Lower leg skin (tissue), 4 donors: ENCODE measurements at regions not wholly inside any gene's neighbourhood (a gene's known extent, or its start where the extent isn't known, plus 50 kb on each side); places are given as distances from the start of the nearest gene placed in this dataset.

Source experiments
- DNase-seq, 2 donors: peaks; one replicate each; pipeline ENCODE4 v3.0.0-alpha.2; 2019; ENCODE audit warnings: low spot score in 2 of 2
- H3K4me3 ChIP-seq: fragments of 200-600 bp; sonication (generic); 2 replicates; pipeline ENCODE4 v1.5.1; 2017; ENCODE audit warnings: mild to moderate bottlenecking, low read depth; ENCODE audit not compliant: poor library complexity, severe bottlenecking
- POLR2A ChIP-seq, 2 donors: fragments of 450-650 bp; IDR thresholded peaks; one replicate each; pipeline ENCODE4 v1.6.1; 2016 to 2017; ENCODE audit warnings: antibody characterized with exemption in 2 of 2, mild to moderate bottlenecking in 1 of 2, moderate library complexity in 1 of 2
- WGBS, 2 donors: methylation state at CpG; one replicate each; pipeline ENCODE4 v1.1.5; 2018; 5-methylcytosine and 5-hydroxymethylcytosine counted together
- intact Hi-C: fragments of 100-400 bp; cut with DNase I; formaldehyde crosslinking; loops from one replicate; pipeline ENCODE4 v1.15.0; 2023; ENCODE audit warnings: low total_unique reads
- TF ChIP-seq, protein P1 (sequence below), 3 donors: fragments of 450-650 bp; IDR thresholded peaks; one replicate each; pipeline ENCODE4 v1.5.1; 2016; ENCODE audit warnings: antibody characterized with exemption in 3 of 3, mild to moderate bottlenecking in 3 of 3, moderate library complexity in 2 of 3

DNA sequence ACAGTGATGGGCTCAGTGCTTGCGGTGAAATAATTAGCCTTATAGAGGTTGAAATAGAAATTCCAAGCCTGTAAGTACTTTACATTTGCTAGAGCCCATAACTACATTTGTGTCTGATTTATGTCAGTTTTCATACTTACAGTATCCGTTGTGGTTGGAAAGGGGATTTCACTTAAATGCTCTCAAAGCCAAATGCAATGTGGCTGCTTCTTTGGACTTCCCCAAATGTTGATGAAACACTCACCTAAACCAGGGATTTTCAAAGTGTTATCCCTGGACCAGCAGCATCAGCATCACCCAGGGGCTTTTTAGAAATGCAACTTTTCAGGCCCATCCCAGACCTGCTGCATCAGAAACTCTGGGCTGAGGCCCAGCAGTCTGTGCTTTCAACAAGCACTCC is 378.7 kb downstream of the MCTP2 start:
- whole genome bisulfite sequencing, 2 donors = 16 to 21% methylated on average over 2 of the region's 2 CpGs
- DNase-seq = no peak

DNA sequence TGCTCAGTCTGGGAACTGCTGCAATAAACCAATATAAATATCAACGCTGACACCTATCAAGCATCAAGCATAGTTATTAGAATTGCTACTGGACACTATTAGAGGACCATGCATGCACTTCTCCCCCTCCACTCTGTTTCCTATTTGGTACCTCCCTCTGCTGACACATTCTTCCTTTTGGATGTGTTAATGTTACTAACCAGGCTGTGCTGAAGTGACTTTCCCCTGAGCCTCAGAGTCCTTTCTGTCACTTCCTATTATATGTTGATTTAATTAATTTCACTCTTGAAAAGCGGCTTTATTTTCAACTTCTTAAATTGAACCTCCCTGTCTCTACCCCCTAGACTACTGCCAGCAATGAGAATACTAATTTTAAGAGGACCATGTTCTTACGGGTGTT is 379.1 kb downstream of the MCTP2 start:
- 70 to 78% methylated on average over 3 of the region's 3 CpGs for WGBS, 2 donors
- intact Hi-C loops = no loop called here
- no peak for DNase-seq
- H3K4me3 ChIP-seq = no peak overlapping the region
- no peak for TF ChIP-seq POLR2A (IDR thresholded peaks at IDR 0.05)
- TF ChIP-seq, protein P1, sequence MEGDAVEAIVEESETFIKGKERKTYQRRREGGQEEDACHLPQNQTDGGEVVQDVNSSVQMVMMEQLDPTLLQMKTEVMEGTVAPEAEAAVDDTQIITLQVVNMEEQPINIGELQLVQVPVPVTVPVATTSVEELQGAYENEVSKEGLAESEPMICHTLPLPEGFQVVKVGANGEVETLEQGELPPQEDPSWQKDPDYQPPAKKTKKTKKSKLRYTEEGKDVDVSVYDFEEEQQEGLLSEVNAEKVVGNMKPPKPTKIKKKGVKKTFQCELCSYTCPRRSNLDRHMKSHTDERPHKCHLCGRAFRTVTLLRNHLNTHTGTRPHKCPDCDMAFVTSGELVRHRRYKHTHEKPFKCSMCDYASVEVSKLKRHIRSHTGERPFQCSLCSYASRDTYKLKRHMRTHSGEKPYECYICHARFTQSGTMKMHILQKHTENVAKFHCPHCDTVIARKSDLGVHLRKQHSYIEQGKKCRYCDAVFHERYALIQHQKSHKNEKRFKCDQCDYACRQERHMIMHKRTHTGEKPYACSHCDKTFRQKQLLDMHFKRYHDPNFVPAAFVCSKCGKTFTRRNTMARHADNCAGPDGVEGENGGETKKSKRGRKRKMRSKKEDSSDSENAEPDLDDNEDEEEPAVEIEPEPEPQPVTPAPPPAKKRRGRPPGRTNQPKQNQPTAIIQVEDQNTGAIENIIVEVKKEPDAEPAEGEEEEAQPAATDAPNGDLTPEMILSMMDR (IDR thresholded peaks at IDR 0.05) = no peak

More for the DNA sequence above, 378.7 kb downstream of the MCTP2 start:
- TF ChIP-seq, protein P1 (IDR thresholded peaks at IDR 0.05) = no peak
- TF ChIP-seq POLR2A (IDR thresholded peaks at IDR 0.05) = no peak
- no peak overlapping the region for H3K4me3 ChIP-seq
- intact Hi-C loops = no loop called here

GRCh38 chr15:94611656-94612055 is 380.3 kb downstream of the MCTP2 start:
- no peak for DNase-seq
- intact Hi-C loops = no loop called here
- 88 to 97% methylated on average over 2 of the region's 2 CpGs for WGBS, 2 donors

DNA sequence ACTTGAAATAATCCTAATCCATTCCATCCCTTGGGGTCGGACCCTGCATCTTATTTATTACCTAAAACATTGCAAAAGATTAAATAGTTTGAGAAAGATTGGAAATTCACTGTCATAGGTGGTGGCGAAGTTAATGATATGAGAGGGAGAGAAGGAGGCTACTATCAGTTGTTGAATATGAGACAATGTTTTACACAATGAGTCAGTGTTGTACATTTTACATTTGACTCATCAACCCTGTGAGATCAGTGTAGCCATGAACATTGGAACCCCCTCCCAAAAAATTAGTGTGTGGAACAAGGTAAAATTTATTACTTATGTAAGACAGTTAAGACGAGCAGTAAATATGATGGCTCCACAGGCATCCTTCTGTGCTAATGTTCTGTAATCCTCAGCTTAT is 384.3 kb downstream of the MCTP2 start:
- 84 to 93% methylated on average over 3 of the region's 3 CpGs for WGBS, 2 donors
- no peak overlapping the region for H3K4me3 ChIP-seq
- DNase-seq = no peak
- intact Hi-C loops = no loop called here
- TF ChIP-seq POLR2A (IDR thresholded peaks at IDR 0.05) = no peak
- TF ChIP-seq, protein P1 (IDR thresholded peaks at IDR 0.05) = no peak

More at GRCh38 chr15:94611656-94612055, 380.3 kb downstream of the MCTP2 start:
- H3K4me3 ChIP-seq = no peak overlapping the region
- TF ChIP-seq, protein P1 (IDR thresholded peaks at IDR 0.05) = no peak

GRCh38 chr15:94620632-94621031 is 389.3 kb downstream of the MCTP2 start:
- WGBS, 2 donors = 84 to 91% methylated on average over 5 of the region's 5 CpGs
- no peak for TF ChIP-seq POLR2A (IDR thresholded peaks at IDR 0.05)
- TF ChIP-seq, protein P1 (IDR thresholded peaks at IDR 0.05) = no peak
- no peak for DNase-seq
- intact Hi-C loops = no loop called here
- no peak overlapping the region for H3K4me3 ChIP-seq

- no peak overlapping the region for H3K4me3 ChIP-seq
- TF ChIP-seq, protein P1 (IDR thresholded peaks at IDR 0.05) = no peak
- TF ChIP-seq POLR2A (IDR thresholded peaks at IDR 0.05) = no peak
- no peak for DNase-seq
- intact Hi-C loops = no loop called here
Measured at GRCh38 chr15:94621736-94622135, 390.4 kb downstream of the MCTP2 start.
